ENCODE measurements at regions not wholly inside any gene's neighbourhood (a gene's known extent, or its start where the extent isn't known, plus 50 kb on each side); places are given as distances from the start of the nearest gene placed in this dataset.

DNA sequence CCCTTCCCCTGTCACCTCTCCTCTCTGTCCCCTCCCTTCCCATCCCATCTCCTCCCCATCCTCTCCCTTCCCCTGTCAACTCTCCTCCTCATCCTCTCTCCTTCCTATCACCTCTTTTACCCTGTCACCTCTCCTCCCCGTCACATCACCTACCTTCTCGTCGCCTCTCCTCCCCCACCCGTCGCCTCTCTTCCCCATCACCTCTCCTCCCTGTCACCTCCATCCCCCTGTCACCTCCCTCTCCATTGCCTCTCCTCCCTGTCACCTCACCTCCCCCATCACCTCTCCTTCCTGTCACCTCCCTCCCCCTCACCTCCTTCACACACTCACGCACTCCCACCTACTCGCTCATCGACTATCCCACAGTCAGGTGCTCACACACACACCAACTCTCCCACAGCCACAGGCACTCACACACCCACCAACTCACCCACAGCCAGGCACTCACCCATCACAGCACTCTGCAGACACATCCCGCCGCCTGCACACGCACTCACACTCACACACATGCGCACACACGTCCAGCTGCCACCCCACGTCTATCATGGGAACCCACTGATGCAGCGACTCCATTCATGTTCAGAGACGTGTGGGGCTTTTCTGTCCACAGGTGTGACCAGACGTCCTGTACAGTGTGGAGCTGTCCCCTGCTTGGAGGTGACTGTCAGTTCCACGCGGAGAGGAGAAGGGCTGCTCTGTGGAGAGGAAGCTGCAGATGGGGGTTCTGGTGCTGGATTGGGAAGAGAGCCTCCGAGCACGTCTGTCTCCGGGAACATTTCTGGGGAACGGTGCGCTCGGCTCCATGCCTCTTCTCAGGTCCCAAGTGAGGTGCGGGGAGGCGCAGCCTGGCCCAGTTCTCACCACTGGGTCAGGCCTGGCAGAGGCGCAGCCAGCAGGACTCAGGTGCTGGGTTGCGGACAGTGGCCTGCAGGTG, 184.3 kb downstream of the TTLL2 start:
- no peak for TF ChIP-seq ZBTB9 (CRISPR knock-in tag; IDR thresholded peaks at IDR 0.05)
- no peak for TF ChIP-seq ZNF384 (IDR thresholded peaks at IDR 0.05; ENCODE audit: low read depth, low read length)
- TF ChIP-seq, protein P1, sequence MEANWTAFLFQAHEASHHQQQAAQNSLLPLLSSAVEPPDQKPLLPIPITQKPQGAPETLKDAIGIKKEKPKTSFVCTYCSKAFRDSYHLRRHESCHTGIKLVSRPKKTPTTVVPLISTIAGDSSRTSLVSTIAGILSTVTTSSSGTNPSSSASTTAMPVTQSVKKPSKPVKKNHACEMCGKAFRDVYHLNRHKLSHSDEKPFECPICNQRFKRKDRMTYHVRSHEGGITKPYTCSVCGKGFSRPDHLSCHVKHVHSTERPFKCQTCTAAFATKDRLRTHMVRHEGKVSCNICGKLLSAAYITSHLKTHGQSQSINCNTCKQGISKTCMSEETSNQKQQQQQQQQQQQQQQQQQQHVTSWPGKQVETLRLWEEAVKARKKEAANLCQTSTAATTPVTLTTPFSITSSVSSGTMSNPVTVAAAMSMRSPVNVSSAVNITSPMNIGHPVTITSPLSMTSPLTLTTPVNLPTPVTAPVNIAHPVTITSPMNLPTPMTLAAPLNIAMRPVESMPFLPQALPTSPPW (CRISPR knock-in tag; IDR thresholded peaks at IDR 0.05): no peak
- in situ Hi-C loops (cut with MboI): no loop called here
- FAIRE-seq (no peak), ATAC-seq (no peak), DNase-seq (ENCODE audit: extremely low read depth in 1 of 4, low spot score in 3 of 4) (no peak)
- 1% methylated on average over 28 of the region's 29 CpGs for WGBS (ENCODE audit: insufficient coverage, low coverage, missing lambda C conversion rate)
- Histone ChIP-seq H4K20me1 (replicated peaks; ENCODE audit: control insufficient read depth, insufficient read depth, low read length) (0 out of 2 replicates have a peak, but pooled peaks cover 3% of the 10 kb centered on the region), H3K9ac (ENCODE audit: insufficient read depth in 1 of 2, low read depth in 2 of 2, low read length in 2 of 2) (no peak overlapping the region), H3K79me2 (ENCODE audit: control insufficient read depth, insufficient read depth, low read length) (no peaks in the 10 kb centered on the region), H3K4me1 (replicated peaks in 1 of 2; ENCODE audit: control insufficient read depth in 2 of 2, insufficient read depth in 2 of 2, low read length in 2 of 2) (0 out of 5 replicates have a peak, but pooled peaks cover 0 to 2% of the 10 kb centered on the region in 2 experiments), H3K9me1 (ENCODE audit: control insufficient read depth, insufficient read depth, low read length) (no peaks in the 10 kb centered on the region), H3K36me3 (ENCODE audit: control insufficient read depth, insufficient read depth, low read length) (no peaks in the 10 kb centered on the region), H3K27me3 (ENCODE audit: control insufficient read depth in 2 of 2, insufficient read depth in 2 of 2, low read length in 2 of 2) (peaks cover 13 to 56% of the 10 kb centered on the region in 2 experiments), H2AFZ (ENCODE audit: low read depth, low read length) (no peak overlapping the region), H3K4me3 (no peak overlapping the region), H3K4me2 (ENCODE audit: insufficient read depth, low read length) (no peak overlapping the region), H3K9me3 (replicated peaks; ENCODE audit: control insufficient read depth, insufficient read depth, low read depth, low read length) (no peaks in the 10 kb centered on the region), H3K27ac (ENCODE audit: extremely low read depth, low read depth, low read length) (no peak overlapping the region)
- no TSS peak for BruUV-seq (replicated peaks)
- intact Hi-C loops (cut with micrococcal nuclease): no loop called here
- CTCF ChIA-PET (ENCODE audit: low intra/inter-chr PET ratio): no interaction called here
- POLR2A ChIA-PET: no interaction called here
